Retinal pigment epithelial cell (primary cell): ENCODE measurements at regions not wholly inside any gene's neighbourhood (a gene's known extent, or its start where the extent isn't known, plus 50 kb on each side); places are given as distances from the start of the nearest gene placed in this dataset.
A peak's percentile ranks its signal among the peaks of the same experiment; 100 is the strongest.

Experiments used
- DNase-seq: peaks from one replicate; pipeline ENCODE4 v3.0.0-alpha.2; 2010; ENCODE audit warnings: low read depth
- H3K4me3 ChIP-seq: 2 replicates; pipeline ENCODE4 v1.5.1; 2011; ENCODE audit warnings: mild to moderate bottlenecking, low read length, control low read depth, moderate library complexity
- CTCF ChIP-seq: conservative IDR thresholded peaks from 2 replicates; pipeline ENCODE4 v1.5.1; 2011; ENCODE audit warnings: low read depth, low read length, control low read depth, inconsistent platforms

- no peak for DNase-seq
- no peak for TF ChIP-seq CTCF
- no peak overlapping the region for H3K4me3 ChIP-seq
Observed at GRCh38 chrX:121592884-121593283, 545.5 kb downstream of the GLUD2 start.

- DNase-seq, result no peak
- TF ChIP-seq CTCF, result no peak
- H3K4me3 ChIP-seq, result no peak overlapping the region
Observed at GRCh38 chrX:121598356-121598755, 550.9 kb downstream of the GLUD2 start.

- no peak for DNase-seq
- H3K4me3 ChIP-seq, result no peak overlapping the region
- TF ChIP-seq CTCF, result no peak
Observed at GRCh38 chrX:121635141-121635540, 587.7 kb downstream of the GLUD2 start.

- TF ChIP-seq CTCF, result no peak
- no peak for DNase-seq
- H3K4me3 ChIP-seq, result no peak overlapping the region
Observed at GRCh38 chrX:121639781-121640180, 592.4 kb downstream of the GLUD2 start.

GRCh38 chrX:121641560-121641959 lies 594.1 kb downstream of the GLUD2 start:
- peak; percentile 13 for DNase-seq
- H3K4me3 ChIP-seq, result no peak overlapping the region

GRCh38 chrX:121642415-121642814 lies 595.0 kb downstream of the GLUD2 start:
- TF ChIP-seq CTCF, result no peak
- peak; percentile 70 for DNase-seq
- no peak overlapping the region for H3K4me3 ChIP-seq

More at GRCh38 chrX:121641560-121641959, 594.1 kb downstream of the GLUD2 start:
- no peak for TF ChIP-seq CTCF

GRCh38 chrX:121649417-121649816 lies 602.0 kb downstream of the GLUD2 start:
- TF ChIP-seq CTCF, result no peak
- H3K4me3 ChIP-seq, result no peak overlapping the region
- no peak for DNase-seq
